ENCODE measurements at regions not wholly inside any gene's neighbourhood (a gene's known extent, or its start where the extent isn't known, plus 50 kb on each side); places are given as distances from the start of the nearest gene placed in this dataset.

GRCh38 chr4:81883530-81884450 lies 412.1 kb upstream of the RASGEF1B start:
- ATAC-seq (ENCODE audit: insufficient read depth, low FRiP score) (no peak), DNase-seq (no peak)
- Histone ChIP-seq H3K27ac (ENCODE audit: low read depth in 1 of 2, low read length in 1 of 2) (no peak overlapping the region), H3K9me3 (ENCODE audit: control insufficient read depth in 4 of 4, insufficient read depth in 3 of 4, low read length in 3 of 4) (peaks cover 0 to 2% (median 0%) of the 10 kb centered on the region in 4 donors), H3K4me1 (ENCODE audit: control insufficient read depth in 5 of 5, insufficient read depth in 5 of 5, low read length in 5 of 5) (no peaks in the 10 kb centered on the region), H3K36me3 (ENCODE audit: control insufficient read depth in 4 of 4, insufficient read depth in 4 of 4, low read length in 4 of 4) (no peaks in the 10 kb centered on the region), H3K4me3 (no peak overlapping the region), H3K9ac (ENCODE audit: insufficient read depth in 1 of 2, low read length in 2 of 2) (no peak overlapping the region), H3K27me3 (ENCODE audit: control insufficient read depth in 3 of 3, insufficient read depth in 3 of 3, low read length in 2 of 3) (no peaks in the 10 kb centered on the region)
- no peak for TF ChIP-seq CTCF (IDR thresholded peaks at IDR 0.05; ENCODE audit: control extremely low read depth, extremely low read depth)
- WGBS, 2 donors: 93 to 94% methylated on average over 7 of the region's 7 CpGs

GRCh38 chr4:81883004-81883403 lies 411.3 kb upstream of the RASGEF1B start:
- DNase-seq: no peak
- WGBS, 2 donors: 93 to 99% methylated on average over 1 of the region's 1 CpG
- H3K36me3 ChIP-seq (ENCODE audit: control insufficient read depth in 4 of 4, insufficient read depth in 4 of 4, low read length in 4 of 4): no peaks in the 10 kb centered on the region
- peaks cover 0 to 5% (median 0%) of the 10 kb centered on the region in 5 donors for H3K4me1 ChIP-seq (ENCODE audit: control insufficient read depth in 5 of 5, insufficient read depth in 5 of 5, low read length in 5 of 5)
- no peak for TF ChIP-seq CTCF (IDR thresholded peaks at IDR 0.05; ENCODE audit: control extremely low read depth, extremely low read depth)
- H3K4me3 ChIP-seq: no peak overlapping the region
- H3K9me3 ChIP-seq (ENCODE audit: control insufficient read depth in 4 of 4, insufficient read depth in 3 of 4, low read length in 3 of 4): peaks cover 0 to 2% (median 0%) of the 10 kb centered on the region in 4 donors
- no peak overlapping the region for H3K27ac ChIP-seq (ENCODE audit: low read depth in 1 of 2, low read length in 1 of 2)
- ATAC-seq (ENCODE audit: insufficient read depth, low FRiP score): no peak
- no peak overlapping the region for H3K9ac ChIP-seq (ENCODE audit: insufficient read depth in 1 of 2, low read length in 2 of 2)
- no peaks in the 10 kb centered on the region for H3K27me3 ChIP-seq (ENCODE audit: control insufficient read depth in 3 of 3, insufficient read depth in 3 of 3, low read length in 2 of 3)

- Histone ChIP-seq H3K27me3 (ENCODE audit: control insufficient read depth in 3 of 3, insufficient read depth in 3 of 3, low read length in 2 of 3) (no peaks in the 10 kb centered on the region), H3K36me3 (ENCODE audit: control insufficient read depth in 4 of 4, insufficient read depth in 4 of 4, low read length in 4 of 4) (no peaks in the 10 kb centered on the region), H3K27ac (ENCODE audit: low read depth in 1 of 2, low read length in 1 of 2) (no peak overlapping the region), H3K9ac (ENCODE audit: insufficient read depth in 1 of 2, low read length in 2 of 2) (no peak overlapping the region), H3K4me1 (ENCODE audit: control insufficient read depth in 5 of 5, insufficient read depth in 5 of 5, low read length in 5 of 5) (peaks cover 0 to 5% (median 0%) of the 10 kb centered on the region in 5 donors), H3K9me3 (ENCODE audit: control insufficient read depth in 4 of 4, insufficient read depth in 3 of 4, low read length in 3 of 4) (peaks cover 0 to 2% (median 0%) of the 10 kb centered on the region in 4 donors), H3K4me3 (no peak overlapping the region)
- no peak for ATAC-seq (ENCODE audit: insufficient read depth, low FRiP score)
- no peak for TF ChIP-seq CTCF (IDR thresholded peaks at IDR 0.05; ENCODE audit: control extremely low read depth, extremely low read depth)
- DNase-seq: no peak
- 65 to 89% methylated on average over 3 of the region's 3 CpGs for WGBS, 2 donors
Observed at GRCh38 chr4:81881855-81882621, 410.3 kb upstream of the RASGEF1B start.
